ENCODE measurements at regions not wholly inside any gene's neighbourhood (a gene's known extent, or its start where the extent isn't known, plus 50 kb on each side); places are given as distances from the start of the nearest gene placed in this dataset.

GRCh38 chr2:217658806-217659205, 344.0 kb downstream of the TNS1 start:
- H3K27me3 Mint-ChIP-seq = no peaks in the 10 kb centered on the region
- H3K4me3 Mint-ChIP-seq = no peak overlapping the region
- no peak overlapping the region for H3K27ac Mint-ChIP-seq
- H3K4me1 Mint-ChIP-seq = peaks cover 6% of the 10 kb centered on the region
- H3K9me3 Mint-ChIP-seq = no peaks in the 10 kb centered on the region
- no peaks in the 10 kb centered on the region for H3K36me3 Mint-ChIP-seq

DNA sequence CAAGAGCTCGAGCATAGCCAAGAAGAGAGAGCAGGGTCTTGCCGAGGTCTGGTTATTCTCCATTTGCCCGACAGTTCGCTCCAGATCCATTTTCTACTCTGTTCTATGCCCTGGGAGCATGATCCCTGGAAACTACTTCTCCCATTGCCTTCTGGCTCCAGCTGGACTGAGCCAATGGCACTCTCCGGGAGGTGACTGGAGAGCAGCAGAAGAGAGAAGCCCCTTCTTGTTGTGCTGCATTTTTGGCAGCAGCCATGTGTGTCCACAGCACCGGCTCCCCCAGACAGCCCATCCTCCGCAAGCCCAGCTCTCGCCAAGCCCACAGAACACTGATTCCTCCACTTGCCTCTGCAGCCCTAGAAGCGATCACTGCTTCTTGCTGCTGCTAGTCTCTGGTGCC, 345.5 kb downstream of the TNS1 start:
- Mint-ChIP-seq H3K27ac (no peak overlapping the region), H3K27me3 (peaks cover 1% of the 10 kb centered on the region), H3K9me3 (no peaks in the 10 kb centered on the region), H3K4me1 (peaks cover 6% of the 10 kb centered on the region), H3K4me3 (no peak overlapping the region), H3K36me3 (no peaks in the 10 kb centered on the region)

- Mint-ChIP-seq H3K36me3 (no peaks in the 10 kb centered on the region), H3K4me1 (peaks cover 5% of the 10 kb centered on the region), H3K27me3 (peaks cover 1% of the 10 kb centered on the region), H3K27ac (no peak overlapping the region), H3K9me3 (no peaks in the 10 kb centered on the region), H3K4me3 (no peak overlapping the region)
Observed at GRCh38 chr2:217656316-217656715, 346.5 kb downstream of the TNS1 start.

DNA sequence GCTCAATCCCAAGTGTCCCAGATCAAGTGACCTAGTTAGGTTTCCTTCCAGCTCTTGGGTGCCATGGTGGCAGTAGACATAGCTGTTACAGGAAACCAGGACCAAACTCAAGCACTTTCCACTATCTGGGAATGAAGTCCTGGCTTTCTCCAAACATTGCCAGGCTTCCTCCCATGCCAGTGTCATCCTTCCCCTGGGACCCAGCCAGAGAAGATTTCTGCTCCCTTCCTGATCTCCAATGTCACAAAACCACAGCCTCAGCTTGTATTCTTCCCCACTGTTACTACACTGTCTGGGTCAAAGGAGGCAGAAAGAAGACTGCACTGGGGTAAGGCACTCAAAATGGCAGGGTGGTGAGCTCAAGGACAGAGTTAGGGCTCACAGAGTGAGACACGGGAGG, 347.1 kb downstream of the TNS1 start:
- Mint-ChIP-seq H3K27ac (no peak overlapping the region), H3K27me3 (peaks cover 1% of the 10 kb centered on the region), H3K36me3 (no peaks in the 10 kb centered on the region), H3K4me1 (no peaks in the 10 kb centered on the region), H3K9me3 (no peaks in the 10 kb centered on the region), H3K4me3 (no peak overlapping the region)

DNA sequence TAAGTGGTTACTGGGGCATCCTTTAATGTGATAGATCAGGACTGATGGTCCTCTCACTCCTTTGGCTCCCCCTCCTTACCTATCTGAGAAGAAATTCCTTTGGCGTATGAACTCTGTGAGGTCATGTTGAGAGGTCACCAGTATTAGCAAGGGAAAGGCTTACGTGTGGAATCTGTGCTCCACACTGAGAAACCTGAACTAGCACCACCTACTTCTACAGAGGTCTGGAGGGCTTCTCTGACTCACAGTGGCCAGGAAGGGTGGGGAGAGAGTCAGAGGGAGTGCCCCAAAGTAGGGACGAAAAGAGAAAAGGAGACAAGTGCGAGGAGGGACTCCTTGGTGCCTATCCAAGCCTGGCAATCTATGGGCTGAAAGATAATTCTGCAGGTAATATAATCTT, 348.6 kb downstream of the TNS1 start:
- no peaks in the 10 kb centered on the region for H3K4me1 Mint-ChIP-seq
- no peak overlapping the region for H3K4me3 Mint-ChIP-seq
- H3K27me3 Mint-ChIP-seq = peaks cover 1% of the 10 kb centered on the region
- no peaks in the 10 kb centered on the region for H3K9me3 Mint-ChIP-seq
- no peak overlapping the region for H3K27ac Mint-ChIP-seq
- no peaks in the 10 kb centered on the region for H3K36me3 Mint-ChIP-seq

DNA sequence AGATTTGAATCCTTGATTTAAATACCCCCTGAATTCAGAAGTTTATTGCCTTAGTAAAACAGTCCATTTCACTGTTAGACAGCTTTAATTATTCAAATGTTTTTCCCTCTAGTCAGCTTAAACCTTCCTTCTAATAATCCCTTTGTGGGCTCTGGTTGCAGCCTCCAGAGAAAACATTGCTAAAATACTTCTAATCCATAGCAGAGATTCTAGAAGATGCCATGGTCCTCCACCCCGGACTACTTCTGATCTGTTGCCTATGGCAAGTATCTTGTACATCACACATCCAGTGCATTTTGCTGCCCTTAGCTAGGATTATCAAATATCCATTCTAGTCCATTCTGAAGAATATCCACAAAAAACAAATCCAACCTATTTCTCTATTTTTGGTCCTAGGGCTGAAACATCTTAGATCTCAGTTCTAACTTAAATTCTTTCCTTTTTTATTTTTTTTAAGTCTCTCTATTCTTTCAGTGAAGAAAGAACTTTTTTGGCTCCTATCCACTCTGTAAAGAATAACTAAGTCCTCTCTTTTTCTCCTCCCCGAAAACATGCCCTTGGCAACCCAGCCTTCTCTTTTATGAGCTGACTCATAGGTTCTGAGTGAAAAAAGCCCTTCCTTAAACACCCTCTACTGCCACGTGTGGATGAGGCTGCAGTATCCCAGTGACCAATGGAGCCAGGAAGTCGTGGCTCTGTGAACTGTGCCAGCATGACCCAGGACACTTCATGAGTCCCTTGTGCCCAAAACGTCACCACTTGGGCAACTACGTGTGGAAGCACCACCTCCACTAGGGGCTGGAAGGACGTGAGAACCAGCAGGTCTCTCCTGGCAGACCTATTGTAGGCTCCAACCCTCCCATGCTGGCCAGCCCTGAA, 349.8 kb downstream of the TNS1 start:
- Mint-ChIP-seq H3K27ac (no peak overlapping the region), H3K9me3 (no peaks in the 10 kb centered on the region), H3K4me1 (no peaks in the 10 kb centered on the region), H3K27me3 (peaks cover 1% of the 10 kb centered on the region), H3K36me3 (no peaks in the 10 kb centered on the region), H3K4me3 (no peak overlapping the region)

DNA sequence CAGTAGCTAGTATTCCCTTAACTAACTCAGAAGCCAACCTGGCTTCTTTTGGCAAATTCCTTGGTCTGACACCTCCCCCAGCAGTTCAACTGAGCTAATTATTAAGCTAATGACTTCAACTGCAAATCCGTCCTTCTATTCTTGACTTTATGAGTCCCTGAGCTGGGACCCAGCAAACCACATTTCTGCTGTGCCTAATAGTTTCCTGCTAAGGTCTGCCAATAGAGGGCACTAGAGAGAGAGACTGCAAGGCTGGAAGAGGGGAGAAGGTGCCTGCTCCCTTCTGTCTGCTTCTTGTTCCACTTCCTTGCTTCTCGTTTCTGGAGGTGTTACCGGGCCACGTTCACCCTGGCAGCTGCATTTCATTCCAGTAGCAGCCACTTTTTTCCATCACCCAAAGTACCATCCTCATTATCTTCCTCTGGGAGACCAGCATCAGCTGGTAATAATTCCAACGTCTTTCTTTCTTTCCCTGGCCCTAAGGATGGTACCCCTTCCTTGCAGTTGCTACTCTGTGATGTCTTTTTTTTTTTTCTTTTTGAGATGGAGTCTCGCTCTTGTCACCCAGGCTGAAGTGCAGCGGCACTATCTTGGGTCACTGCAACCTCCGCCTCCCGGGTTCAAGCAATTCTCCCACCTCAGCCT, 352.0 kb downstream of the TNS1 start:
- H3K9me3 Mint-ChIP-seq = no peaks in the 10 kb centered on the region
- peaks cover 1% of the 10 kb centered on the region for H3K27me3 Mint-ChIP-seq
- H3K36me3 Mint-ChIP-seq = no peaks in the 10 kb centered on the region
- no peak overlapping the region for H3K27ac Mint-ChIP-seq
- no peaks in the 10 kb centered on the region for H3K4me1 Mint-ChIP-seq
- H3K4me3 Mint-ChIP-seq = no peak overlapping the region

DNA sequence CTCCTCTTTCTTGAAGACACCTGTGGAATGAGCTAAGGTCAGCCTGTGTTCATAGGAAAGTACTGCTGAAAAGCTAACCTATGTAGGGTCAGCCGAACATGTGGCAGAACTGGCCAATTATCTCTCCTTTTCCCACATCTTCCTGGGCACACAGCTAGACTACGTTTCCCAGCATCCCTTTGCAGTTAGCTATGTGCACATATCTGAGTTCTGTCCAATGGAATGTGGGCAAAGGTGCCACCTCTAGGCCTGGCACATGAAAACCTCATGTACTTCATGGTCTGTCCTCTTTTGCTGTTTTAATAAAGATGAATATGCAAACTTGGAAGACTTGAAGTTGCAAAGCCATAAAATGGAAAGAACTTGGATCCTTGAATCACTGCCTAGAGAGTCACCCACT, 352.6 kb downstream of the TNS1 start:
- no peaks in the 10 kb centered on the region for H3K36me3 Mint-ChIP-seq
- H3K4me1 Mint-ChIP-seq = no peaks in the 10 kb centered on the region
- H3K27ac Mint-ChIP-seq = no peak overlapping the region
- no peaks in the 10 kb centered on the region for H3K9me3 Mint-ChIP-seq
- peaks cover 1% of the 10 kb centered on the region for H3K27me3 Mint-ChIP-seq
- H3K4me3 Mint-ChIP-seq = no peak overlapping the region

DNA sequence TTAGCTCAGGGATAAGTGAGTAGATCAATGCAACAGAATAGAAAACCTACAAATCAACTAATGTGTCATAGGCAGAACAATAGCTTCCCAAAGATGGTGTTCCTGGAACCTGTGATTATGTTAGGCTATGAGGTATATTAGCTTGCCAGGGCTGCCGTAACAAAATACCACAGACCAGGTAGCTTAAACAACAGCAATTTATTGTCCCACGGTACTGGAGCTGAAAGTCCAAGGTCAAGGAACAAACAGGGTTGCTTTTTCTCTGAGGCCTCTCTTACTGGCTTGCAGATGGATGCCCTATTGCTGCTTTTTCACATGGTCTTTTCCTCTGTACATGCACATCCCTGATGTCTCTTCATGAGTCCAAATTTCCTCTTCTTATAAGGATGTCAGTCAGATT, 354.9 kb downstream of the TNS1 start:
- H3K4me1 Mint-ChIP-seq = no peaks in the 10 kb centered on the region
- no peaks in the 10 kb centered on the region for H3K9me3 Mint-ChIP-seq
- no peaks in the 10 kb centered on the region for H3K36me3 Mint-ChIP-seq
- H3K27ac Mint-ChIP-seq = no peak overlapping the region
- no peak overlapping the region for H3K4me3 Mint-ChIP-seq
- H3K27me3 Mint-ChIP-seq = no peaks in the 10 kb centered on the region

- H3K4me3 Mint-ChIP-seq = no peak overlapping the region
- H3K27ac Mint-ChIP-seq = no peak overlapping the region
- H3K36me3 Mint-ChIP-seq = no peaks in the 10 kb centered on the region
- H3K9me3 Mint-ChIP-seq = no peaks in the 10 kb centered on the region
- no peaks in the 10 kb centered on the region for H3K4me1 Mint-ChIP-seq
- no peaks in the 10 kb centered on the region for H3K27me3 Mint-ChIP-seq
Observed at GRCh38 chr2:217647226-217647625, 355.6 kb downstream of the TNS1 start.

DNA sequence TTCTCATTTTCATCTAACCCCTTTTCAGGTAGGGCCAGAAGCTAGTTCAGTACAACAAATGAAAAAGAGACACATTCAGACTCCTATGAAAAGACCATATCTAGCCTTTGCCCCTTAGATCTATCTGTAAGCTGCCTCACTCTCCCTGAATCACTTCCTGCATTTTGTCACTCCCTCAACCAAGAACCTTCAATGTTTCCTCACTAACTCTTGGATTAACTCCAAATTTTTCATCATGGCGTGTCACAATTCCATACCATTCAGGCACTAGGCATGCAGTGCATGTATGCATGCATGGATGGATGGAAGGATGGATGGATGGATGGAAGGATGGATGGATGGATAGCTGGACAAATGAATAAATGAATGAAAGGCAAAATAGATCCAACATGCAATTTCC, 356.9 kb downstream of the TNS1 start:
- Mint-ChIP-seq H3K9me3 (no peaks in the 10 kb centered on the region), H3K36me3 (no peaks in the 10 kb centered on the region), H3K4me1 (no peaks in the 10 kb centered on the region)

GRCh38 chr2:217643789-217644301, 358.9 kb downstream of the TNS1 start:
- H3K27ac Mint-ChIP-seq = no peak overlapping the region
- no peaks in the 10 kb centered on the region for H3K36me3 Mint-ChIP-seq
- H3K4me1 Mint-ChIP-seq = no peaks in the 10 kb centered on the region
- no peak overlapping the region for H3K4me3 Mint-ChIP-seq
- no peaks in the 10 kb centered on the region for H3K9me3 Mint-ChIP-seq
- no peaks in the 10 kb centered on the region for H3K27me3 Mint-ChIP-seq

More for the DNA sequence above, 356.9 kb downstream of the TNS1 start:
- Mint-ChIP-seq H3K27ac (no peak overlapping the region), H3K4me3 (no peak overlapping the region), H3K27me3 (no peaks in the 10 kb centered on the region)

- H3K4me1 Mint-ChIP-seq = no peaks in the 10 kb centered on the region
- H3K36me3 Mint-ChIP-seq = no peaks in the 10 kb centered on the region
- H3K9me3 Mint-ChIP-seq = no peaks in the 10 kb centered on the region
- no peak overlapping the region for H3K4me3 Mint-ChIP-seq
- no peaks in the 10 kb centered on the region for H3K27me3 Mint-ChIP-seq
- H3K27ac Mint-ChIP-seq = no peak overlapping the region
Observed at GRCh38 chr2:217642944-217643343, 359.9 kb downstream of the TNS1 start.

DNA sequence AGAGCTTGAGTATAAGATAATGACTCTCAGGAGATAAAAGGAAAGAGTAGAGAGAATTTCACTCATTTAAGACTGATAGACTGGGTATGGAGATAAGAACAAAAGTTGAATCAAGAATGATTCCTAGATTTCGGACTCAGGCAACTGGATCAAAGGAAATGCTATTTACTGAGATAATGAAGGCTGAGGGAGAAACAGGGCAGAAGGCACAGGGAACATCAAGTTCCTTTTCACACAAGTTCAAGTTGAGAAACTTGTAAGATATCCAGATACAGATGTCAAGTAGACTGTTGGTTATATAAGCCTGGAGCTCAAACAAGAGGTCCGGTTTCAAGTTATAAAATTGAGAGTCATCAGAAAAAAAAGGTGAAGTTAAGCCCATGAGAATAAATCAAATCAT, 360.8 kb downstream of the TNS1 start:
- Mint-ChIP-seq H3K4me1 (no peaks in the 10 kb centered on the region), H3K36me3 (no peaks in the 10 kb centered on the region), H3K27me3 (no peaks in the 10 kb centered on the region), H3K9me3 (no peaks in the 10 kb centered on the region), H3K27ac (no peak overlapping the region), H3K4me3 (no peak overlapping the region)

- H3K4me1 Mint-ChIP-seq = no peaks in the 10 kb centered on the region
- no peaks in the 10 kb centered on the region for H3K27me3 Mint-ChIP-seq
- no peak overlapping the region for H3K27ac Mint-ChIP-seq
- no peaks in the 10 kb centered on the region for H3K36me3 Mint-ChIP-seq
- H3K4me3 Mint-ChIP-seq = no peak overlapping the region
- H3K9me3 Mint-ChIP-seq = no peaks in the 10 kb centered on the region
Observed at GRCh38 chr2:217639481-217639880, 363.3 kb downstream of the TNS1 start.

GRCh38 chr2:217638533-217638932, 364.3 kb downstream of the TNS1 start:
- no peaks in the 10 kb centered on the region for H3K27me3 Mint-ChIP-seq

More at GRCh38 chr2:217638533-217638932, 364.3 kb downstream of the TNS1 start:
- Mint-ChIP-seq H3K4me3 (no peak overlapping the region), H3K9me3 (no peaks in the 10 kb centered on the region), H3K36me3 (no peaks in the 10 kb centered on the region), H3K4me1 (no peaks in the 10 kb centered on the region), H3K27ac (no peak overlapping the region)

Measured in activated naive CD4-positive, alpha-beta T cell treated with anti-CD3 and anti-CD28 coated beads, Interleukin-2, amount 50 U/mL, for 24 hours (primary cell).